ENCODE measurements at regions not wholly inside any gene's neighbourhood (a gene's known extent, or its start where the extent isn't known, plus 50 kb on each side); places are given as distances from the start of the nearest gene placed in this dataset.

GRCh38 chr4:20403290-20403689 is 151.6 kb downstream of the SLIT2 start:
- no peak for DNase-seq (ENCODE audit: low read depth, low spot score)

GRCh38 chr4:20403846-20404245 is 152.1 kb downstream of the SLIT2 start:
- DNase-seq (ENCODE audit: low read depth, low spot score) = no peak

GRCh38 chr4:20408611-20409010 is 156.9 kb downstream of the SLIT2 start:
- DNase-seq (ENCODE audit: low read depth, low spot score) = no peak

GRCh38 chr4:20412072-20412471 is 160.4 kb downstream of the SLIT2 start:
- DNase-seq (ENCODE audit: low read depth, low spot score) = no peak

- DNase-seq (ENCODE audit: low read depth, low spot score) = no peak
These were observed 165.1 kb downstream of the SLIT2 start for GRCh38 chr4:20416800-20417199.

GRCh38 chr4:20418861-20419451 is 167.3 kb downstream of the SLIT2 start:
- DNase-seq (ENCODE audit: low read depth, low spot score) = no peak

GRCh38 chr4:20420916-20421602 is 169.4 kb downstream of the SLIT2 start:
- DNase-seq (ENCODE audit: low read depth, low spot score) = no peak

GRCh38 chr4:20421603-20421985 is 169.9 kb downstream of the SLIT2 start:
- no peak for DNase-seq (ENCODE audit: low read depth, low spot score)

GRCh38 chr4:20422398-20422797 is 170.7 kb downstream of the SLIT2 start:
- DNase-seq (ENCODE audit: low read depth, low spot score) = peak; percentile 48

GRCh38 chr4:20423420-20423819 is 171.7 kb downstream of the SLIT2 start:
- no peak for DNase-seq (ENCODE audit: low read depth, low spot score)

- no peak for DNase-seq (ENCODE audit: low read depth, low spot score)
These were observed 174.3 kb downstream of the SLIT2 start for GRCh38 chr4:20426028-20426427.

GRCh38 chr4:20428436-20429160 is 176.9 kb downstream of the SLIT2 start:
- no peak for DNase-seq (ENCODE audit: low read depth, low spot score)

GRCh38 chr4:20430259-20430941 is 178.7 kb downstream of the SLIT2 start:
- DNase-seq (ENCODE audit: low read depth, low spot score) = no peak

GRCh38 chr4:20431543-20431951 is 179.8 kb downstream of the SLIT2 start:
- DNase-seq (ENCODE audit: low read depth, low spot score) = no peak

- no peak for DNase-seq (ENCODE audit: low read depth, low spot score)
These were observed 180.4 kb downstream of the SLIT2 start for GRCh38 chr4:20432088-20432487.

- DNase-seq (ENCODE audit: low read depth, low spot score) = no peak
These were observed 181.5 kb downstream of the SLIT2 start for GRCh38 chr4:20433097-20433705.

- DNase-seq (ENCODE audit: low read depth, low spot score) = no peak
These were observed 188.5 kb downstream of the SLIT2 start for GRCh38 chr4:20440170-20440569.

- DNase-seq (ENCODE audit: low read depth, low spot score) = no peak
These were observed 191.5 kb downstream of the SLIT2 start for GRCh38 chr4:20443015-20443805.

- DNase-seq (ENCODE audit: low read depth, low spot score) = no peak
These were observed 193.1 kb downstream of the SLIT2 start for GRCh38 chr4:20444599-20445337.

GRCh38 chr4:20445933-20446723 is 194.4 kb downstream of the SLIT2 start:
- DNase-seq (ENCODE audit: low read depth, low spot score) = peak; percentile 25
